Skeletal muscle satellite cell (primary cell): ENCODE measurements at regions not wholly inside any gene's neighbourhood (a gene's known extent, or its start where the extent isn't known, plus 50 kb on each side); places are given as distances from the start of the nearest gene placed in this dataset.
A peak's percentile ranks its signal among the peaks of the same experiment; 100 is the strongest.

ENCODE experiments used
- H3K27me3 ChIP-seq: 2 replicates; pipeline ENCODE4 v1.7.0; 2013; ENCODE audit warnings: low read length; ENCODE audit not compliant: control insufficient read depth, insufficient read depth
- H3K36me3 ChIP-seq: 2 replicates; pipeline ENCODE4 v1.7.0; 2013; ENCODE audit warnings: mild to moderate bottlenecking, control low read depth, low read length; ENCODE audit not compliant: insufficient read depth
- H3K4me1 ChIP-seq: 2 replicates; pipeline ENCODE4 v1.7.0; 2013; ENCODE audit warnings: low read length; ENCODE audit not compliant: control insufficient read depth, insufficient read depth
- H3K4me2 ChIP-seq: 2 replicates; pipeline ENCODE4 v1.7.0; 2013; ENCODE audit warnings: mild to moderate bottlenecking, low read length
- H3K4me3 ChIP-seq: 2 replicates; pipeline ENCODE4 v1.7.0; 2013; ENCODE audit warnings: low read length
- H3K9ac ChIP-seq: 2 replicates; pipeline ENCODE4 v1.7.0; 2013; ENCODE audit warnings: mild to moderate bottlenecking, low read depth, low read length, moderate library complexity
- H3K9me3 ChIP-seq: replicated peaks from 2 replicates; pipeline ENCODE4 v1.7.0; 2013; ENCODE audit warnings: mild to moderate bottlenecking, control low read depth, low read length

GRCh38 chrX:7218321-7219152 is 70.6 kb upstream of the PUDP start:
- Histone ChIP-seq H3K4me3 (no peak overlapping the region), H3K9ac (no peak overlapping the region), H3K4me2 (no peak overlapping the region), H3K36me3 (no peaks in the 10 kb centered on the region), H3K27me3 (no peaks in the 10 kb centered on the region), H3K4me1 (peaks cover 4% of the 10 kb centered on the region), H3K9me3 (no peaks in the 10 kb centered on the region)

- peaks cover 4% of the 10 kb centered on the region for H3K4me1 ChIP-seq
- no peak overlapping the region for H3K4me3 ChIP-seq
- no peaks in the 10 kb centered on the region for H3K9me3 ChIP-seq
- no peak overlapping the region for H3K9ac ChIP-seq
- H3K4me2 ChIP-seq = no peak overlapping the region
- H3K27me3 ChIP-seq = no peaks in the 10 kb centered on the region
- H3K36me3 ChIP-seq = no peaks in the 10 kb centered on the region
Measured at GRCh38 chrX:7216981-7217587, 69.1 kb upstream of the PUDP start.

GRCh38 chrX:7215842-7216241 is 67.9 kb upstream of the PUDP start:
- Histone ChIP-seq H3K4me1 (peaks cover 4% of the 10 kb centered on the region), H3K27me3 (no peaks in the 10 kb centered on the region), H3K36me3 (no peaks in the 10 kb centered on the region), H3K9me3 (no peaks in the 10 kb centered on the region), H3K4me3 (no peak overlapping the region), H3K4me2 (no peak overlapping the region), H3K9ac (no peak overlapping the region)

GRCh38 chrX:7214251-7214650 is 66.3 kb upstream of the PUDP start:
- Histone ChIP-seq H3K27me3 (no peaks in the 10 kb centered on the region), H3K36me3 (no peaks in the 10 kb centered on the region), H3K4me2 (no peak overlapping the region), H3K9me3 (no peaks in the 10 kb centered on the region), H3K9ac (no peak overlapping the region), H3K4me3 (no peak overlapping the region), H3K4me1 (peaks cover 4% of the 10 kb centered on the region)

GRCh38 chrX:7205037-7205577 is 57.2 kb upstream of the PUDP start:
- Histone ChIP-seq H3K4me1 (no peaks in the 10 kb centered on the region), H3K9ac (no peak overlapping the region), H3K27me3 (no peaks in the 10 kb centered on the region), H3K36me3 (no peaks in the 10 kb centered on the region), H3K9me3 (no peaks in the 10 kb centered on the region), H3K4me2 (no peak overlapping the region), H3K4me3 (no peak overlapping the region)

- Histone ChIP-seq H3K9me3 (no peaks in the 10 kb centered on the region), H3K4me1 (no peaks in the 10 kb centered on the region), H3K9ac (no peak overlapping the region)
Measured at GRCh38 chrX:7204619-7205018, 56.7 kb upstream of the PUDP start.

GRCh38 chrX:7202206-7202605 is 54.3 kb upstream of the PUDP start:
- Histone ChIP-seq H3K9me3 (no peaks in the 10 kb centered on the region), H3K36me3 (no peaks in the 10 kb centered on the region), H3K27me3 (no peaks in the 10 kb centered on the region), H3K9ac (no peak overlapping the region), H3K4me1 (no peaks in the 10 kb centered on the region), H3K4me2 (peak overlapping the region; percentile 2), H3K4me3 (no peak overlapping the region)

More at GRCh38 chrX:7204619-7205018, 56.7 kb upstream of the PUDP start:
- Histone ChIP-seq H3K4me3 (no peak overlapping the region), H3K27me3 (no peaks in the 10 kb centered on the region), H3K36me3 (no peaks in the 10 kb centered on the region), H3K4me2 (no peak overlapping the region)

- Histone ChIP-seq H3K9ac (no peak overlapping the region), H3K27me3 (no peaks in the 10 kb centered on the region), H3K4me1 (no peaks in the 10 kb centered on the region), H3K4me3 (no peak overlapping the region), H3K4me2 (no peak overlapping the region), H3K36me3 (no peaks in the 10 kb centered on the region), H3K9me3 (no peaks in the 10 kb centered on the region)
Measured at GRCh38 chrX:7201496-7201895, 53.5 kb upstream of the PUDP start.

GRCh38 chrX:7198499-7198898 is 50.5 kb upstream of the PUDP start:
- Histone ChIP-seq H3K4me2 (no peak overlapping the region), H3K9ac (no peak overlapping the region), H3K36me3 (no peaks in the 10 kb centered on the region), H3K4me3 (no peak overlapping the region), H3K4me1 (no peaks in the 10 kb centered on the region), H3K9me3 (no peaks in the 10 kb centered on the region), H3K27me3 (no peaks in the 10 kb centered on the region)
